GOT3 (cell line): ENCODE measurements at regions not wholly inside any gene's neighbourhood (a gene's known extent, or its start where the extent isn't known, plus 50 kb on each side); places are given as distances from the start of the nearest gene placed in this dataset.
"Not testable (repeated sequence)": the region's sequence is repeated elsewhere in the genome, so short reads cannot be mapped to it uniquely, and the experiment has no call there.

Experiments
- DNase-seq: peaks from one replicate; lab custom pipeline; 2025; ENCODE audit warnings: mixed read lengths; lab: John Stamatoyannopoulos, UW

DNA sequence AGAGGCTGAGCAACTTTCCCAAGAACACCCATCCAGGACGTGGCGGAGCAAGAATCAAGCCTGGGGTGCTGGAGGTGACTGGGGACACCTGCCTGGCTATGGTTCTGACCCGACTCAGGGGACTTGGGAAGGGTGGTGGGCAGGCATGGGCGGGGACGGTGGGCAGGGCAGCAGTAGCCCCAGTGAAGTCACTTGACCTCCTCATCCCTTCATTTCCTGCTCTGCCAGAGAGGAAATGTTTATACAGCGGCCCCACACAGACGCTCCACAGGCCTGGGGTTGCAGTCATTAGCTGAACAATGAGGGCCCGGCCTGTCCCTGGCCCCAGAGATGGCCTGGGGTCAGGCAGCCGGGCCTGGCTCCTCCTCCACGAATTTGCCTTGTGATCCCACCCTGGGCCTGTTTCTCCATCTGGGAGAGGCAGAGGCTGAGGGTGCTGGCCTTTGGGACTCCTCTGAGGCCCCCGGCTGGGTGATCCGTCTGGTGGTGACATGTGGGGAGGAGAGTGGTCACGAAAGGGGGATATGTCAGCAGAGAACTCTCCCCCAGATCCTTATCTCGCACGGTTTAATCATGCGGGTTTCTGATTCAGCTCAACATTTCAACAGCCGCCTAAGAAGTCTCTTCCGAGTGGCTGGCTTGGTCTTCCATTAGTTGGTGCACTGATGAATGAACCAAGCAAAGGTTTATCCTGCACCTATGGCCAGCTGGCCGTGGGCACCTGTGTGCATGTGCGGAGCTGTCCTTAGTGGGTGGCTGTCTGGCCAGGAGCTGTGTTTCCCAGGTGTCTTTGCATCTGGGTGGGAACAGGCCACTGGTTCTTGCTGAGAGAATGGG, 175.9 kb downstream of the IRF8 start:
- DNase-seq: no peak

DNA sequence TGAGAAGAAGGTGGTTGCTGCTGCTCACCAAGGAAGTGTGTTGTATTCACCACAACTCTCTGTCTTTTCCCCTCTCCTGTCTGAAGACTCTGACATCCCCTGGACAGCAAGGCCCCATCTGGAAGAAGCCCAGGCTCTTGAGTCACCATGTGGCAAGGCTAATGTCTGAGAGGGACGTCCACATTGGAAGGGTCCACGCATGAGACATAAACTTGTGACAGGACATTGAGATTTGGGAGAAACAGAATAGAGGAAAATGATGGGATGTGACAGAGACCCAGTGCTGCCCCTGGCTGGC, 176.5 kb downstream of the IRF8 start:
- no peak for DNase-seq

DNA sequence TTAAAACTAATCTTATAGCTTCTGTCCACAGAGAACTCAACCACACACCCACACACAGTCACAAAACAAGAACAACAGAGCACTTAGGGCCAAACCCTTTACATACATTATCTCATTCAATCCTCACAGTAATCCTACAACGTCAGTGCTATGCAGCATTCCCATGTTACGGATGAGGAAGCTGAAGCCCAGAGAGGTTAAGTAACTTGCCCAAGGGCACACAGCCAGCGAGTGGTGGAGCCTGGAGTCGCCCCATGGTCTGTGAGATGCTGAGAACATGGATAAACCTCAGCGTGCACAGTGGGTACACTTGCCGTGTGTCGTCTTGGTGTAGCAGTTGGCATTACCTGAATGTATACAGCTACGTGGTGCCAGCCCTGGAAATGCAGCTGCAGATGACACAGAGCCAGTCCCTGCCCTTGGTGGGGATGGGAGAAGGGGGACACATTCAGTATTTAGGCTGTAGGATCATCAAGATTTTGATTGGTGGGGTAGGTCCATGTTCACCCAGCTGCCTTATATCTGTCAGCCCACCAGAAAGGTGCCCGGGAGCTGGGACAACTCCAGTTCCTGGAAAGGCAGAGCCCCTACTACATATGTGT, 177.0 kb downstream of the IRF8 start:
- no peak for DNase-seq

DNA sequence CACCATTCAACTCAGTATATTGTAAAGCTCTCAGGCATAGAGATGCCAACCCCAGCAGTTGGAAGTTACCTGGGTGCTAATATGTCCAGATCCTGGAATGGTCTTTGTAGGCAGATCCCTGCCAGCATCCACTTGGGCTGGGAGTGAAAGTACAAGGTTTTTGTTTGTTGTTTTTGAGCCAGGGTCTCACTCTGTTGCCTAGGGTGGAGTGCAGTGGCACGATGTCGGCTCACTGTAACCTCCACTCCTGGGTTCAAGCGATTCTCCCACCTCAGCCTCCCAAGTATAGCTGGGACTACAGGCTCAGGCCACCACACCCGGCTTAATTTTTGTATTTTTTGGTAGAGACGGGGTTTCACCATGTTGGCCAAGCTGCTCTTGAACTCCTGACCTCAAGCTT, 177.6 kb downstream of the IRF8 start:
- DNase-seq: no peak

DNA sequence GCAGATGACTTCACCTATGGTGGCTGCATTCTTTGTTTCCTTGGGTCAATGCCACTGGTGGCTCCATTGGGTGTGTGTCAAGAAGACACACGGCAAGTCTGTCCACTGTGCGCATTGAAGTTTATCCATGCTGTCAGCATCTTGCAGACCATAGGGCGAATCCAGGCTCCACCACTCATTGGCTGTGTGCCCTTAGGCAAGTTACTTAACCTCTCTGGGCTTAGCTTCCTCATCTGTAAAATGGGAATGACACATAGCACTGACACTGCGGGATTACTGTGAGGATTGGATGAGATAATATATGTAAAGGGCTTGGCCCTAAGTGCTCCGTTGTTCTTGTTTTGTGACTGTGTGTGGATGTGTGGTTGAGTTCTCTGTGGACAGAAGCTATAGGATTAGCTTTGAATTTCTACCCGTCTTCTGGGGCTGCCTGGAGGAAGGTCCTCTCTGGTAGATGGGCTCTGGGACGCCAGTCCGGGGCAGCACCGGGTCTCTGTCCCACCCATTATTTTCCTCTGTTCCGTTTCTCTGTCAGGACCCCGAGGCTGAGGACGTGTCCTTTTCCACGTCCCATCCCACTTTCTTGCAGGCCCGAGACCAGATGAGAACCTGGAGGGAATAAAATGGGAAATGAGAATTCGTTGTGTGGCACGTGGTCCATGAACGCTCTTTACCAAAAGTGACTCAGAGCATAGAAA, 178.4 kb downstream of the IRF8 start:
- no peak for DNase-seq

DNA sequence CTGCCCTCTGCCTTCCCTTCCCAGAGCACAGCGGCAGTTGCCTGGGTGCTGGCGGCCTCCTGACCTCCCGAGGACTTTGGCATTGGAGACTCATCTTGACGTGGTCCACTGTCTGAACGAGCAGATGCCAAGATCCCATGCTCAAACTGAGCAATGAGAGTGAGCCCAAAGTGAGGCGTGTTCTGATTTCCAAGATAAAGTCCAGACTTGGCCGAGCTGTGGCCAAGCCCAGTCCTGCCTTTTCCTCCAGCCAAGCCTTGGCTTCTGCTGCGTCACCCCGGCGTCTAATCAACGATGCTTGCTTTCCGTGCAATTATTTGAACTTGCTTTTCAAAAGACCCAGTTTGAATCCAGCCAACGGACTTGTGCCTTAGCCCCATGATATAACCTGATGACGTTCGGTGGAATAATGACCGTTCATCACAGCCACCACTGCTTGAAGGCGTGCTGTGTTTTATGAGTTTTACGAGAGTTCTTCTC, 179.2 kb downstream of the IRF8 start:
- no peak for DNase-seq

DNA sequence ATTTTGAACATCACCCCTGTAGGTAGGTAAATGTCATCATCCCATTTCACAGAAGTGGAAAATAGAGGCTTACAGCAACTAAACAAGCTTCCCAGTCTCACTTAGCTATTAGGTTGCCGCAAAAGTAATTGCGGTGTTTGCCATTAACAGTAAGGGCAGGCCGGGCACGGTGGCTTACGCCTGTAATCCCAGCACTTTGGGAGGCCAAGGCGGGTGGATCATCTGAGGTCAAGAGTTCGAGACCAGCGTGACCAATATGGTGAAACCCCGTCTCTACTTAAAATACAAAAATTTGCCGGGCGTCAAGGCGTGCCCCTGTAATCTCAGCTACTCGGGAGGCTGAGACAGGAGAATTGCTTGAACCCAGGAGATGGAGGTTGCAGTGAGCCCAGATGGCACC, 179.7 kb downstream of the IRF8 start:
- not testable (repeated sequence) for DNase-seq

DNA sequence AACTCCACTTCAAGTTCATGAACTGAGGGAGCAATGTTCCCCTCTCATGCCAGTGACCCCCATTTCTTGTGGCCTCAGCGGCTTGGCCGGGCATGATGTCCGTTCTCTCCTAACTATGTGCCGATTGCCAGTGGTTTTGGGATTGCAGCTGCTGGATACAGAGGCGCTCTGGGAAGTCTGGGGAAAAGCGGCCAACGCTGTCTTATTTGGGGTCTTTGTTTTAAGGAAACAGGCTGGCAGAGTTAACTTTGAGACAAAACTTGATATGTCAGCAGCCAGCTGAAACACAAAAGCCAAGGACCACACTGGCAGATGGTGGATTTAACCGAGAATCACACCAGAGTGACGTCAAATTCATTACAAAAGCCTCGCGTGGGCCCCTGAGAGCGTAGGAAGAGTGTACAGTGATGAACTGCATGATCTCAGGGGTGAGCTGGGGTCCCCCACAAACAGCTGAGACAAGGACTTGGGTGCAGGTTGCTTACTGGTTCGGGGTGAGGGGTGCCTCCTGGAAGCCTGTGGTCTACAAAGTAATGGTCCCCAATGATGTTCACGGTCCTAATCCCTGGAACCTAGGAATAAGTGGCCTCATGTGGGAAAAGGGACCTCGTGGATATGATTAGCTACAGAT, 180.4 kb downstream of the IRF8 start:
- DNase-seq: no peak

DNA sequence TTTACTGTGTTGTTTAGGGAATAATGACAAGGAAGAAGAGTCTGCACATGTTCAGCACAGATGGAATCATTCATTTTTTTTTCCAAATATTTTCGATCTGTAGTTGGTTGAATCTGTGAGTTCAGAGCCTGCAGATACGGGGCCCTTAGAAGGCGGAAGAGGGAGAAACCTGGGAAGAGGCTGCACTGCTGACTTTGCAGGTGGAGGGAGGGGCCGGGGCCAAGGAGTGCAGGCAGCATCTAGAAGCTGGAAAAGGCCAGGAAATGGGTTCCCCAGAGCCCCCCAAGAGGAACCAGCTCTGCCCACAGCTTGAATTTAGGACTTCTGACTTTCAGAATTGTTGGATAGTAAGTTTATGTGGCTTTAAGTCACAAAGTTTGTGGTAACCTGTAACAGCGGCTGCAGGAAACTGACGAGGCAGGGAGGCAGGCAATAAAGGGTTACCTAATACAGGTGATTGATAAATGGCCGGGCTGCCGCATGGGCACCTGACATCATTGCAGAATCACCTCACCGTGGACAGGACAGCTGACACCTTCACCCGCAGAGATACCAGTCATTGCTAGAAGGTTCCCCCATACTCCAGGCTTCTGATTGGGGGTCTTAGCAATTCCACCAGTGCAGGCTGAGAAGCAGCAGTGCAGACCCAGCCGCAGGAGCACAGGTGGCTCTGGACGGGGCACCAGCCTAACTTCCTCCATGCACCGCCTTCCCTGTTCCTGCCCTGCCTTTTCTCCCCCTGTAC, 181.3 kb downstream of the IRF8 start:
- no peak for DNase-seq

DNA sequence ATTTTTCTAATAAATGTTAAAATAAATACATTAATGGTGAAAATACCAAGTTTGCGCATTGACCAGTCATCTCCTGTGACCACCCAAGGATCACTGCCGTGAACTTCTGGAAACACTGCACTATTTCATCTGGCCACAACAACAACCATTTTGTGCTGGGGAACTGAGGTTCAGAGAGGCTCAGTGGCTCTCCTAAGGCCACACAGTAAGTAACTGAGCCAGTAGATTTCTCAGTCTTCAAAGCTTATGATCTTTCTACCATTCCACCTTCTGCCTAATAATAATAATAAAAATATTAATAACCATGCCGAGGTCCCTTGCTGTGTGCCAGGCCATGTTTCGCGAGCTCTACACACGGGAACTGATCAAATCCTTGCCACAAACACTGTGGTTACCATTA, 182.0 kb downstream of the IRF8 start:
- DNase-seq: no peak

DNA sequence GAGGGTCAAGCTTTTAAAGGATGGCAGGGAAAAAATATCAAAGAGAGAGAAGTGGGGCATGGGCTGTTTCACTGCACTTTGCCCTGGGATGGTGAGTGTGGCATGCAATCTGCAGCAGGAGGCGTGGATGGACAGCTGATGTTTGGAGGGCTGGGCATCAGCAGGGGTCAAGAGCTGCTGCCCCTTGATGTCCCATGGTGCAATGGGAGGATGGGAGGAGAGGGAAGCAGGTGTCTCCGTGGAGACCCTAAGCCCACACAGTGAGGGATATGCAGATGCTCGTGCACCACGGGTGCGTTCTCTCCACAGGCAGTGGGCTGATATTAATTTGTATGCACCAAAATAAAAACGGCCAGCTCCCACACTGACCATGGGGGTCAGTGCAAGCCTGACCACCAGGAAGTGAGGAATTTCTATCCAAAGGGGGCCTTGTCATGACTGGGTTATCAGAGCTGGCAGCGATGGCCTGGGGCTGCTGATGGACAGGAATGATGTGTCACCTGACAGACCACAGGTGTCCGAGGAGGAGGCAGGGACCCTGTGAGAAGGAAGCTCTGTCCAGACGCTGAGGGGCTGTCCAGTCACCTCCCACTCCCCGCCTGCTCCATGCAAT, 183.6 kb downstream of the IRF8 start:
- no peak for DNase-seq

DNA sequence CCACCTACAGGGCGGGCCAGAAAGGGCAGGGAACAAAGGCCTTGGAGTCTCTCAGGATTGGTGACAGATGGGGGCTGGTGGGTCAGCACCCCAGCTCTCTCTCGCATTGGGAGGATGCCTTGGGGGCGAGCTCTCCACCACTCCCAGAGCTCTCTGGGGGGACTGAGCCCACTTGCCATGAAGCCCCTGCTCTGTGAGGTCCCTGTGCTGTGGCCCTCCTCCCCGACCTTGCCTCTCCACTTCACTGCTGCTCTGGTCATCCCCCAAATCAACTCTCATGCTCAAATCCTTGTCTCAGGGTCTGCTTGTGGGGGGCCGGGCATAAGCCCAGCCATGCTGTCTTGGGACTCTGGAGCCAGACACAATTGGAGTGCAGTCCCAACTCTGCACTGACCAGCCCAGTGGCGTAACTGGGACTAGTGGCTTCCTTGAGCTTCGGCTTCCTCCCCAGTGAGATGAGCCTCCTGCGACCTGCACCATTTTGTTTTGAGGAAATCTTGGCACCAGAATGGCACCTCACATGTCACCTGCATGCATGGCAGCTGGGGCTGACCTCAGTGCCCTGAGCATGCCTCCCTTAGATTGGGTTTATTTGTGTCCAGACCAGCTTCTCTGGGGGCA, 184.5 kb downstream of the IRF8 start:
- DNase-seq: no peak

DNA sequence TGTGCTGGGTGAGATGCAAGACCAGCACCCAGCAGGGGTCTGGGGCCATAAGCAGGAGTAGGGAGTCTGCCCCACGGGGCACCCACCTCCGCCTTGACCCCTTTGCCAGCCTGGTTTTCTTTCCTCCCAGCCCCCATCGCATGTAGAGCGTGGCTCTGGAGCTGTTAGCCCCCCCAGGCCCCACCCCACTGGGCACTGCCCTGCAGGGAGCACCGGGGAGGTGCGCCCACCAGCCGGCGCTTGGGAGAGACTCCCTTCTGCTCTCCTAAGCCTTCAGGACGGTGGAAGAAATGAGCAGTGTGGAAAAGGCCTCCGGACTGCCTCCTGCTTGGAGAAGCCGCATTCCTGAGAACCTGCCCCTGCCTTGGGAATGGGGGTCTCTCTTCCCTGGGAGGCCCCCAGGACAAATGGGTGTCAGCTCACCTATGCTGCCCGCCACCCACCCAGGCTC, 186.2 kb downstream of the IRF8 start:
- no peak for DNase-seq

DNA sequence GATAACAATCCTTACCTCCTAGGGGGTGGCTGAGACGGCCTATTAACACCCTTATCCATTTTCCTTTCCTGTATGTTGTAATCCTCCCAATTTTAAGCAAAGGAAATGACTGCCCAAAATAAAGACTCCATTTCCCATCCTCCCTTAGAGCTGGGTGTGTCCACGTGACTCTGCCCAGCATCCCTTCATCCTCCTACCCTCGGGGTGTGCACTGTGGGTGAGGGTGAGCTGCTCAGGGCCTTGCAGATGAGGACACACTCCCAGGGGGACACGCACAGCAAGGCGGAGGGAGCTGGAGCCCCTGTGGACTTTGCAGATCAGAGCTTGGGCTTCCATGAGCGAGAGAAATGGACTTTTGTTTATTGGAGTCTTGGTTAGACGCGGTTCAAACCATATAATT, 186.8 kb downstream of the IRF8 start:
- no peak for DNase-seq

DNA sequence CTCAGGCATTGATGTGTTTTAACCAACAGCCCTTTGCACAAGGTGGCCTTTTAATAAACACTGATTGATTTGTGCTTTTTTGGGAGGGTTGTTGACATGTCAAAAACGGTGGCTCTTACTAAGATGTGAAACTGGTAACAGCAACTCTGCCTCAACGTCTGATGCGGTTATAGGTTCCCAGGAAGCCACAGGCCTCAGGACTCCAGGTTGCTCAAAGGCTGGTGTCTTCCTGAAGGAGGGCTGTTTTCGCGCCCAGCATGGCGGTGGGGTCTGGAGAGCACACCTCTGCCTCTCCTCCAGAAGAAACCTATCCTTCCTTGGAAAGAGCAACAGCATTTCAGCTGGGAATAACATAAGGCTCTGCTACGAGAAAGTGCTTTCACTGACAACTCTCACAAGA, 187.5 kb downstream of the IRF8 start:
- no peak for DNase-seq

DNA sequence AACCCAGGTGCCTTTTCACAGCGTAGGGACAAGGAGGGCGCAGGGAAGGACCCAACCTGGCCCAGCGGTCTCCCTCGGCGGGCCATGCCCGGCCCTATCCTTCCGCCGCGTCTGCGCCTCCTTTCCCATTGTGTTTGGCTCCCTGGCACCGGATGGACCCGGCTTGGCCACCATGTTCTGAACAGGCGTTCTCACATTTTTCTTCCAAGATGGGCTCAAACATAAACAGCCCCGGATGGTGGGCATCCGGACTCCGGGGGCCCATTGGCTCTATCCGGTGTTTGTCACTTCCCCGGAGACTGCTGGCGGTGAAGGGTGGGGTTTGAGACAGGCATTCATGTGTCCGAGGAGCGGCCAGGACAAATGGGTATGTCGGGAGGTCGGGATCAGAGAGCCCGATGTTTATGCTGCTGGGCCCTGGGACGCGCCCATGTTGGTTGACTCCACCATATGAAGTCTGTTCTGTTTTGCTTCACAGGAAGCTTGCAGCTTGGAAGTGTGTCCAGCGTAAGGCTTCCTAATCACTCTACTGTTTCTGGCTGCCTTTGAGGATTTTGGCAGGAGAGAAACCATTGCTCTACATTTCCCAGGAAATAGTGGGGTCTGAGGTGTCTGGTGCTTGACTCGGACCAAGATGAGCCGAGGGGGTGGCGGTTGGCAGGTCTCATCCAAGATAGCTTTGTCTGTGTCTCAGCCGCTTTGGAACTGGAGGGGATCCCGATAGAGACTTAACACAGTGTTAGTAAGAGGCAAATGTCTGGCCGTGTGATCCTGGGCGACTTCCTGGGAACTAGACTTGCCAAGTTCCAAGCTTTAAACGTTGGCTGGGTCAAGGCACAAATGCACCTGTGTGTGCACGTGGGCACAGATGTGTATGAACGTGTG, 188.3 kb downstream of the IRF8 start:
- no peak for DNase-seq

DNA sequence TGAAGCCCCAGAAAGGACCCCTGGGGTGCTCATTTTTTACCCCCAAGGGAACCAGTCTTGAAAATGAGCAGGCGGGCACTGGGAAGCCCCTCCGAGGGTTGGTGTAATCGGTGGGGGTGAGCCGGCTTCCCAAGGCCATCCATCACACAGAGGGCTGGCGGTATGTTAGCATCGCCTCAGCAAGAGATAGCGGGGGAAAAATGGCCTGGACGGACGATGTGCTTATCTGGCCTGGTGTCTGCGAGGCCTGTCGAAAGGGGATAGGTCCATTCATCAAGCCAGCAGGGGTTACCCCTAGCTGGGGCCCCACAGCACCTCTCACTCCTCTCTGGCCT, 188.9 kb downstream of the IRF8 start:
- no peak for DNase-seq

DNA sequence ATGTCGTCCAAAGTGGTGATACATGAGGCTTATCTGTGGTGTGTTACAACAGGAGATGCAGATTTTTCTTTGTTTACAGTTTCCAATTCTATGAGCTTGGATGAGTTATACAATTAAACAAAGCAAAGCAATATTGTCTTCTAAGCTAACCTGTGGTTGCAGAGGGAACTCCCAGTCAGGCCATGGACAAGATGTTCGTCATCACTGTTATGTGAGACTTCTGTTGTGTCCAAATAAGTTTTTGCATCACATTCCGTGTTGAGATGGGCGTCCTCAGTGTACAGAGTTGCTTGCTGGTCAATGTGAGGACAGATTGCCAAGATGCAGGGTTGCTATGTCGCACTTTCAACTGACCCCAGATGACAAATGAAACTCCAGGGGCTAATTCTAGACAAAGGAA, 189.3 kb downstream of the IRF8 start:
- DNase-seq: no peak

DNA sequence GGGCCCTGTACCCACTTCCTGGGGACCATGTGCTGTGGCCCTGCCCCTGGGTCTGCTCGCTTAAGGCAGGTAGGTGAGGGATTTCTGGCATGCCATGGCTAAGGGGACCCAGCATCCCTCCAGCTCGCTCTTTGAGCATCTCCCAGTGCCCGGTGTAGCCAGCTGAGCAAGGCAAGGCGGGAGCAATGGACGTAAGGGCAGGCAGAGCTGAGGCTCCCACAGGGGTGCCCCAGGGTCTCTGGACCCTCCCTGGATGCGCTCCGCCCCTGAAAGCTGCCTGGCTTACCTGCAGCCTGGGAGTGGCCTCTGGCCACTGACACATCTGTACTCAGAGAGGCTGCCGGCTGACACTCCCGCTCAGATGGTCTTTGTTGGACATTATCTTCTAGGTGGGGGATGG, 189.9 kb downstream of the IRF8 start:
- DNase-seq: no peak

DNA sequence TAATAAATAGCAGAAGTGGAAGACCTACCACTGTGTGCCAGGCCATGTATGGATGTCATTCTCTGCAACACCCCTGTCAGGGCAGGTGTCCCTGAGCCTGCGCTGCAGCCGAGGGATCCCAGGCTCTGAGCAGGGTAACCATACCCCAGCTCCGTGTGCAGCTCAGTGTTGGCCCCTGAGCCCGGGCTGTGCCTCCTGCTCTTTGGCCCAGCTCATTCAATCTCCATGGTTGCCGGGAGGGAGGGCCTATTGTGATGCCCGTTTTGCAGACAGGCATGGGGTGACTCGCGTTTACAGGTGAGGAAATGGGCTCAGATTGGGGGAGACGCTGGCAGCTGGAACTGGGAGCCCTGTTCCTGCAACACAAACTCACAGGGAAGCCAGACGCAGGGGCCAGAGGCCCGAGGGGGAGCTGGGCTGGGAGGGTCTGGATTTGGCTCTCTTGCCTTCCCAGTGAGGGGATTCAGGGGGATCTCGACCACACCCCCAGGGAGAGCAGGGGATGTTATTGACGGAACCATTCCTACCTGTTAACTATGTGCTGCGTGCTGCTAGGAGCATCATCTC, 190.5 kb downstream of the IRF8 start:
- no peak for DNase-seq
